Lower leg skin (tissue), 4 donors: ENCODE measurements at regions not wholly inside any gene's neighbourhood (a gene's known extent, or its start where the extent isn't known, plus 50 kb on each side); places are given as distances from the start of the nearest gene placed in this dataset.

ENCODE experiments used
- DNase-seq, 2 donors: peaks; one replicate each; pipeline ENCODE4 v3.0.0-alpha.2; 2019; ENCODE audit warnings: low spot score in 2 of 2
- H3K4me3 ChIP-seq: fragments of 200-600 bp; sonication (generic); 2 replicates; pipeline ENCODE4 v1.5.1; 2017; ENCODE audit warnings: mild to moderate bottlenecking, low read depth; ENCODE audit not compliant: poor library complexity, severe bottlenecking
- POLR2A ChIP-seq, 2 donors: fragments of 450-650 bp; IDR thresholded peaks; one replicate each; pipeline ENCODE4 v1.6.1; 2016 to 2017; ENCODE audit warnings: antibody characterized with exemption in 2 of 2, mild to moderate bottlenecking in 1 of 2, moderate library complexity in 1 of 2
- WGBS, 2 donors: methylation state at CpG; one replicate each; pipeline ENCODE4 v1.1.5; 2018; 5-methylcytosine and 5-hydroxymethylcytosine counted together
- intact Hi-C: fragments of 100-400 bp; cut with DNase I; formaldehyde crosslinking; loops from one replicate; pipeline ENCODE4 v1.15.0; 2023; ENCODE audit warnings: low total_unique reads
- TF ChIP-seq, protein P1 (sequence below), 3 donors: fragments of 450-650 bp; IDR thresholded peaks; one replicate each; pipeline ENCODE4 v1.5.1; 2016; ENCODE audit warnings: antibody characterized with exemption in 3 of 3, mild to moderate bottlenecking in 3 of 3, moderate library complexity in 2 of 3

DNA sequence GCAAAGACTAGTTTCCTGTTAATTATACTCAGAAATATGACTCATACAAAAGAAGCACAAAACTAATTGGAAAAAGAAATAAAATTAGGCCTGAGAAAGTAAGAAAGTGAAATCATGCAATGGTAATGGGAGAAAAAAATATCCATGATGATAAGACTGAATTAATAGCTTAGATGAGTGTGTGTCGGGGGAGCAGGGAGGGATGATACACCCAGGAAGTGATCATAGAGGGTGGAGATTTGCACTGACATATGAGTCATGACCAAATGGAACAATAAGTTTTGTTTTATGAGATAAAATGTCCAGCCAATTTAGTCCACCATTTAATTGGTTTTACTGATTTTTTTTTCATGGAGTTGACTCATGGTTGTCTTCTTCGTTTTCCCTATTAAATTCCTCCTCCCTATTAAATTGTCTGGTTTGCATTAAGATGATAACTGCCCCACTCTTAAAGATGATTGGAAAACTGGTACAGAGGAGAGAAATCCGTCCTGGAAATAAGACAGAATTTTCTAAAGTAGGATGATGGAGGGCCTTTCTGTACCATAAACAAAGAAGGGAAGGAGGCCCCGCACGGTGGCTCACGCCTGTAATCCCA is 111.7 kb upstream of the KCNJ6 start:
- intact Hi-C loops, result no loop called here
- DNase-seq, result no peak
- no peak overlapping the region for H3K4me3 ChIP-seq
- 53 to 73% methylated on average over 6 of the region's 6 CpGs for WGBS, 2 donors
- TF ChIP-seq POLR2A (IDR thresholded peaks at IDR 0.05), result no peak
- TF ChIP-seq, protein P1, sequence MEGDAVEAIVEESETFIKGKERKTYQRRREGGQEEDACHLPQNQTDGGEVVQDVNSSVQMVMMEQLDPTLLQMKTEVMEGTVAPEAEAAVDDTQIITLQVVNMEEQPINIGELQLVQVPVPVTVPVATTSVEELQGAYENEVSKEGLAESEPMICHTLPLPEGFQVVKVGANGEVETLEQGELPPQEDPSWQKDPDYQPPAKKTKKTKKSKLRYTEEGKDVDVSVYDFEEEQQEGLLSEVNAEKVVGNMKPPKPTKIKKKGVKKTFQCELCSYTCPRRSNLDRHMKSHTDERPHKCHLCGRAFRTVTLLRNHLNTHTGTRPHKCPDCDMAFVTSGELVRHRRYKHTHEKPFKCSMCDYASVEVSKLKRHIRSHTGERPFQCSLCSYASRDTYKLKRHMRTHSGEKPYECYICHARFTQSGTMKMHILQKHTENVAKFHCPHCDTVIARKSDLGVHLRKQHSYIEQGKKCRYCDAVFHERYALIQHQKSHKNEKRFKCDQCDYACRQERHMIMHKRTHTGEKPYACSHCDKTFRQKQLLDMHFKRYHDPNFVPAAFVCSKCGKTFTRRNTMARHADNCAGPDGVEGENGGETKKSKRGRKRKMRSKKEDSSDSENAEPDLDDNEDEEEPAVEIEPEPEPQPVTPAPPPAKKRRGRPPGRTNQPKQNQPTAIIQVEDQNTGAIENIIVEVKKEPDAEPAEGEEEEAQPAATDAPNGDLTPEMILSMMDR (IDR thresholded peaks at IDR 0.05), result no peak

DNA sequence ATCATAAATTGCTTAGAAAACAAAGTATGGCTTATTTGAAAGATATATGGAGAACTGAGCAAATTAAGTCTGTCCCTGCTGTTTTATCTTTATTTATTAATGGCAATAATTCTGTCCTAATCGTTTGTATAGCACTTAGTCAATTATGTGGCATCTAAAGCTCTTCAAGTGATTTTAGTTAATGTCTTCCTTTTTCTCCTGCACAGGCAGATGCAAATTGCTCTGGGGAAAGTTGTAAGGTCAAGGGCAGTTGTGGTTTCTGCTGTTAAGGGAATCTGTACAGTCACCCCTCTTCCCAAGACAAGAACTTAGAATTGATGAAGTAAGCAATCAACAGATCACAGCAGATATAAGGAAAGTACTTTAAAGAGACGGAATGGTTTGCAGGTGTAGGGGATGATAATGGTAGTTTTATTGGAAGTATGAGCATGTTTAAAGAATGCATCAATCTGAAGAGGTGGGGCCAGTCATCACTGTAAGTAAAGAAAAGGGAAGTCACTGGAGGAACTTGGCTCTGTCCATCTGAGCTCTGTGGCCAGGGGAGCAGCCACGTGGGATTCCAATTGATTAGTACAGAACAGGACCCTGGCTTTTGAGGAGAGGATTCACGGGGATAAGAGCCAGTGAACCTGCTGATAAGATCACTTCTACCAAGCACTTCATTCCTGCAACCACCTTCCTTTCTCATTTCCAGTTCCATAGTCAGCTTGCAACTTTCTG is 116.0 kb upstream of the KCNJ6 start:
- no peak for DNase-seq
- intact Hi-C loops, result no loop called here
- TF ChIP-seq POLR2A (IDR thresholded peaks at IDR 0.05), result no peak
- TF ChIP-seq, protein P1 (IDR thresholded peaks at IDR 0.05), result no peak
- H3K4me3 ChIP-seq, result no peak overlapping the region
- WGBS, 2 donors, result 41 to 57% methylated on average over 4 of the region's 4 CpGs

DNA sequence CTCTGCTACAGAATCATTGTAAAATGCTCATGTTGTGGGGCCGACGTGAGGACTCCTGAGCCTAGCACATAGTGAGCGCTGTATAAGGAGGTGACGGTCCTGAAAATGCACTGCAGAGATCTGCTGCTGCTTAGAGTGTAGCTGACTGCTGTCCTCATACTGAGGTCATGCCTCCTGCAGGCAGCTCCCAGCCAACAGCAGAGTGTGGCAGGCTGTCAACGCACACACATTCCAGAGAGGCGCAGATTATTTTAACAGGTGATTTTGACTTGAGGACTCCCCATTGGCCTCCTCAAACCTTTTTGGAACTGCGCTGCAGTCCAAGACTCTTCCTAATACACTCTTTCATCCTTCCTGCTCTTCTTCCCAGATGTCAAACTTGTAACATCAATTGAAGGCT is 119.8 kb upstream of the KCNJ6 start:
- no peak overlapping the region for H3K4me3 ChIP-seq
- WGBS, 2 donors, result 94% methylated on average over 7 of the region's 7 CpGs
- TF ChIP-seq, protein P1 (IDR thresholded peaks at IDR 0.05), result no peak
- TF ChIP-seq POLR2A (IDR thresholded peaks at IDR 0.05), result no peak
- no peak for DNase-seq
- intact Hi-C loops, result no loop called here

DNA sequence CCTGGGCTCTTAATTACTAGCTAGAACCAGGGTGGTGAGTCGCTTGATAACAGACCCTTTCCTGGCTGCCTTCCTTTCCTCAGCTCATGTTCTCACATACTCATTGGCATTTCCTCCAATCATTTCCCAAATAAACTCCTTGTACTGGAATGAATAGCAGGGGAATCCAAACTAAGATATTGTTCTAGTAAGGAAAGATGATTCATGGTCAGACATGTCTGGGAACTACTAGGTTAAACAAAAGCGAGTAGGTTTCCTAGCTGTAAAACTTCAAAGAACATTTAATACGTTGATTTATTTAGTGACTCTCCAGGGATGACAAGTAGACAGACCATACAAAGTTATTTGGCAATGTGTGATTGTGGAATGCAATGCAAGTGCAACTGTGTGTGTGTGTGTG is 121.2 kb upstream of the KCNJ6 start:
- 20 to 24% methylated on average over 3 of the region's 3 CpGs for WGBS, 2 donors
- no peak for TF ChIP-seq POLR2A (IDR thresholded peaks at IDR 0.05)
- TF ChIP-seq, protein P1 (IDR thresholded peaks at IDR 0.05), result no peak
- no peak for DNase-seq
- no peak overlapping the region for H3K4me3 ChIP-seq
- intact Hi-C loops, result no loop called here

DNA sequence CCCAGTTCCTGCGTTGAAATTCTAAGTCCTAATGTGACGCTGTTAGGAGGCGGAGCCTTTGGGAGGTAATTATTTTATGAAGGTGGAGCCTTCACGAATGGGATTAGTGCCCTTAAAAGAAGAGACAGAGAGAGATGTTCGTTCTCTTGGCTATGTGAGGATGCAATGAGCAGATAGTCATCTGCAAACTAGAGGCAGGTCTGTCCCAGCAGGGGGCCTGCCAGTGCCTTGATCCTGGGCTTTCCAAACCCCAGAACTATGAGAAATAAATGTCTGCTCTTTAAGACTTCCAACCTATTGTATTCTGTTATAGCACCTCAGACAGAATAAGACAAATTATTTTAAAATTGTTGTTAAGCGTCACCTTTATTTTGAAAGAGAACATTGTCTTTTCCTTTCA is 123.1 kb upstream of the KCNJ6 start:
- no peak for DNase-seq
- intact Hi-C loops, result no loop called here
- 73 to 75% methylated on average over 6 of the region's 6 CpGs for WGBS, 2 donors
- no peak for TF ChIP-seq POLR2A (IDR thresholded peaks at IDR 0.05)
- TF ChIP-seq, protein P1 (IDR thresholded peaks at IDR 0.05), result no peak
- H3K4me3 ChIP-seq, result no peak overlapping the region

DNA sequence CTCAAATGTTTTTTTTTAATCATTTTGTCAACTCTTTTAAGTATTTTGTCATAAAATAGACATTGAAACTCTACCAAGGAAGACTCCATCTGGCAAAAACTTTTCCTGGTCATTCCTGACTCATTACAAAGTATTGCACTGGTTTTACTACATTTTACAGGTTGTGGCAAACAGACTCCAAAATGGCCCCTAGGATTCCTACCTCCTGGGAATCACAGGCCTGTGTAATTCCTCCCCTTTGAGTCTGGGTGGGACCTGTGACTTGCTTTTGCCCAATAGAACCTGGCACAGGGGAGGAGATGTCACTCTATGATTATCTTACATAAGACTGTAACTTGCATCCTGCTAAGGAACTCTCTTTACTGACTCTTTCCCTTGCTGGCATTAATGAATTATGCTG is 123.6 kb upstream of the KCNJ6 start:
- TF ChIP-seq POLR2A (IDR thresholded peaks at IDR 0.05), result no peak
- TF ChIP-seq, protein P1 (IDR thresholded peaks at IDR 0.05), result no peak
- intact Hi-C loops, result no loop called here
- no peak for DNase-seq
- H3K4me3 ChIP-seq, result no peak overlapping the region
